NCI-H128 (cell line): ENCODE measurements at regions not wholly inside any gene's neighbourhood (a gene's known extent, or its start where the extent isn't known, plus 50 kb on each side); places are given as distances from the start of the nearest gene placed in this dataset.

Experiments
- DNase-seq: peaks from one replicate; lab custom pipeline; 2025; ENCODE audit not compliant: unreplicated experiment; lab: John Stamatoyannopoulos, UW

GRCh38 chr9:28782630-28783029 is 1209.3 kb upstream of the C9orf72 start:
- DNase-seq = no peak

GRCh38 chr9:28792716-28793115 is 1219.4 kb upstream of the C9orf72 start:
- DNase-seq = no peak

GRCh38 chr9:28799876-28800275 is 1226.6 kb upstream of the C9orf72 start:
- no peak for DNase-seq

GRCh38 chr9:28801144-28801799 is 1228.0 kb upstream of the C9orf72 start:
- DNase-seq = no peak

- no peak for DNase-seq
Measured at GRCh38 chr9:28805197-28805596, 1231.9 kb upstream of the C9orf72 start.

GRCh38 chr9:28808042-28808441 is 1234.8 kb upstream of the C9orf72 start:
- no peak for DNase-seq

GRCh38 chr9:28810388-28811075 is 1237.3 kb upstream of the C9orf72 start:
- no peak for DNase-seq

- DNase-seq = no peak
Measured at GRCh38 chr9:28820741-28821140, 1247.5 kb upstream of the C9orf72 start.

- DNase-seq = no peak
Measured at GRCh38 chr9:28821240-28821639, 1248.0 kb upstream of the C9orf72 start.

GRCh38 chr9:28824432-28824963 is 1251.2 kb upstream of the C9orf72 start:
- no peak for DNase-seq

- DNase-seq = no peak
Measured at GRCh38 chr9:28832168-28832770, 1259.0 kb upstream of the C9orf72 start.

- no peak for DNase-seq
Measured at GRCh38 chr9:28834156-28834555, 1260.9 kb upstream of the C9orf72 start.

GRCh38 chr9:28839778-28840430 is 1266.6 kb upstream of the C9orf72 start:
- DNase-seq = no peak

GRCh38 chr9:28841775-28842174 is 1268.5 kb upstream of the C9orf72 start:
- no peak for DNase-seq

GRCh38 chr9:28847331-28847730 is 1274.0 kb upstream of the C9orf72 start:
- DNase-seq = no peak

- DNase-seq = no peak
Measured at GRCh38 chr9:28848671-28849070, 1275.4 kb upstream of the C9orf72 start.

GRCh38 chr9:28853477-28853876 is 1280.2 kb upstream of the C9orf72 start:
- DNase-seq = no peak

- no peak for DNase-seq
Measured at GRCh38 chr9:28866951-28867350, 1293.7 kb upstream of the C9orf72 start.

- DNase-seq = no peak
Measured at GRCh38 chr9:28868228-28868990, 1295.1 kb upstream of the C9orf72 start.

- DNase-seq = no peak
Measured at GRCh38 chr9:28882529-28882928, 1309.2 kb upstream of the C9orf72 start.

GRCh38 chr9:28883234-28883633 is 1310.0 kb upstream of the C9orf72 start:
- DNase-seq = no peak
